Heart right ventricle (tissue), 16 donors: ENCODE measurements at regions not wholly inside any gene's neighbourhood (a gene's known extent, or its start where the extent isn't known, plus 50 kb on each side); places are given as distances from the start of the nearest gene placed in this dataset.
"Not testable (repeated sequence)": the region's sequence is repeated elsewhere in the genome, so short reads cannot be mapped to it uniquely, and the experiment has no call there.

Source experiments
- ATAC-seq, 8 donors: fragments of 200-7000 bp; cut with Tn5 transposase; one replicate each; pipeline ENCODE4 v1.9.1; 2020; ENCODE audit warnings: mild to moderate bottlenecking in 8 of 8, moderate library complexity in 8 of 8, moderate number of reproducible peaks in 1 of 8
- DNase-seq, 2 donors: peaks; one replicate each; pipeline ENCODE4 v3.0.0-alpha.2; 2020
- H3K27ac ChIP-seq, 10 donors: fragments of 200-600 bp; sonication (generic) in 2 of 10; one replicate each; pipeline versions ENCODE4 v1.5.0 to v1.8.0; 2020 to 2022; ENCODE audit warnings: mild to moderate bottlenecking in 3 of 10
- H3K27me3 ChIP-seq, 7 donors: fragments of 200-600 bp; one replicate each; pipeline ENCODE4 v1.8.0; 2021 to 2022; ENCODE audit warnings: mild to moderate bottlenecking in 2 of 7
- H3K36me3 ChIP-seq, 9 donors: fragments of 200-600 bp; sonication (generic) in 1 of 9; one replicate each; pipeline versions ENCODE4 v1.5.0 to v1.8.0; 2020 to 2022; ENCODE audit warnings: mild to moderate bottlenecking in 2 of 9
- H3K4me1 ChIP-seq, 9 donors: fragments of 200-600 bp; sonication (generic) in 1 of 9; one replicate each; pipeline versions ENCODE4 v1.5.0 to v1.8.0; 2020 to 2022; ENCODE audit warnings: mild to moderate bottlenecking in 4 of 9
- H3K4me3 ChIP-seq, 10 donors: fragments of 200-600 bp; sonication (generic) in 2 of 10; one replicate each; pipeline versions ENCODE4 v1.5.0 to v1.8.0; 2020 to 2022; ENCODE audit warnings: mild to moderate bottlenecking in 7 of 10, moderate library complexity in 2 of 10
- H3K9me3 ChIP-seq, 11 donors: fragments of 200-600 bp in 10 of 11; sonication (generic) in 2 of 11; one replicate each; pipeline versions ENCODE4 v1.5.0 to v1.8.0; 2013 to 2022; ENCODE audit warnings: mild to moderate bottlenecking in 2 of 11, control low read depth in 1 of 11, moderate library complexity in 1 of 11
- CTCF ChIP-seq, 9 donors: fragments of 200-600 bp; sonication (generic) in 2 of 9; IDR thresholded peaks; one replicate each; pipeline versions ENCODE4 v1.5.0 to v1.8.0; 2021 to 2022; ENCODE audit warnings: antibody characterized with exemption in 9 of 9, mild to moderate bottlenecking in 5 of 9, moderate library complexity in 1 of 9
- WGBS, 2 donors: extraction: QIAGEN DNeasy Blood & Tissue Kit; methylation state at CpG; one replicate each; pipeline ENCODE4 v1.1.7; 2013; ENCODE audit warnings: inconsistent platforms in 1 of 2; 5-methylcytosine and 5-hydroxymethylcytosine counted together
- intact Hi-C, 10 donors: fragments of 100-400 bp; cut with DNase I; formaldehyde crosslinking; loops; one replicate each; pipeline versions ENCODE4 v1.11.1 to v1.14.2; 2022
- donor health status: Arrhythmogenic right ventricular cardiomyopathy.
- donor health status: ischemic (EF 13 %, LVEDD 7.1; RV severe dilation, severe dysfunction).
- donor health status: healthy with polysubstance abuse.
- donor health status: DM: no; HTN: yes; CAD: no.
- donor health status: DM: no; HTN: no; CAD: no.
- donor health status: ischemic (EF 25% LVEDD 6.9; RV normal size, moderate dysfunction).
- donor health status: ischemic (EF 25% LVEDD 5.7; RV mildly dilated, moderate dysfunction).
- donor health status: healthy.
- donor health status: DM: yes; HTN: yes; CAD: no.
- donor health status: Ischemic cardiomyopathy.
- donor health status: ischemic (EF 35%, LVEDD 5.7; RV mildly dilated, moderate dysfunction).
- donor health status: nonischemic (EF 11% LVEDD 7.7; RV severe dilation, severe dysfunction).
- donor health status: DM: yes; HTN: yes; CAD: no.
- donor health status: PGD.
- donor health status: ischemic (EF 29% LVEDD 5.4; RV normal size, mild dysfunction).
- donor health status: nonischemic (EF 23%, LVEDD 6.1; RV moderate dilation, normal function).

DNA sequence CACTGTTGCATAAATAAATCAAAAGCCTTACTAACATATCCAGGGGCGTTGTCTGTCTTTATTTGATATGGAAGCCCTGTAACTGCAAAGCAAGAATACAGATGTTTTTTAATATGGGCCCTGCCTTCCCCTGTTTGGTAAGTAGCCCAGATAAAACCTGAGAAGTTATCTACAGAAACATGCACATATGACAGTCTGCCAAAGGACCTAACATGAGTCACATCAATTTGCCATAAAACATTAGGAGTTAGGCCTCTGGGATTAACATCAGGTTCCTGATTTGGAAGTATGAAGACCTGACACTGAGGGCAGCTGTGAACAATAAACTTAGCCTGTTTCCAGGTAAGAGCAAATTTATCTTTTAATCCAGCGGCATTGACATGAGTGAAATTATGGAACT is 1588.8 kb downstream of the REEP3 start:
- Histone ChIP-seq H3K4me1 (no peaks in the 10 kb centered on the region), H3K27ac (no peak overlapping the region), H3K27me3 (no peaks in the 10 kb centered on the region), H3K4me3 (no peak overlapping the region), H3K9me3 (peaks cover 0 to 22% (median 8%) of the 10 kb centered on the region in 11 donors), H3K36me3 (no peaks in the 10 kb centered on the region)
- TF ChIP-seq CTCF (IDR thresholded peaks at IDR 0.05) = no peak
- DNase-seq = no peak
- ATAC-seq = no peak
- intact Hi-C loops = no loop called here
- WGBS, 2 donors = 59 to 77% methylated on average over 2 of the region's 2 CpGs

- peaks cover 0 to 14% (median 2%) of the 10 kb centered on the region in 11 donors for H3K9me3 ChIP-seq
- H3K4me3 ChIP-seq, H3K36me3 ChIP-seq, H3K27ac ChIP-seq, H3K27me3 ChIP-seq, intact Hi-C loops, DNase-seq, H3K4me1 ChIP-seq, ATAC-seq: not testable (repeated sequence)
- 66 to 81% methylated on average over 6 of the region's 6 CpGs for WGBS, 2 donors
Measured at GRCh38 chr10:65111059-65111458, 1589.9 kb downstream of the REEP3 start.

- DNase-seq (no peak), ATAC-seq (no peak)
- WGBS, 2 donors = 62 to 69% methylated on average over 4 of the region's 4 CpGs
- H3K9me3 ChIP-seq = peaks cover 0 to 2% (median 0%) of the 10 kb centered on the region in 11 donors
- intact Hi-C loops = no loop called here
- no peaks in the 10 kb centered on the region for H3K27me3 ChIP-seq
- H3K27ac ChIP-seq = no peak overlapping the region
- no peaks in the 10 kb centered on the region for H3K36me3 ChIP-seq
- no peak for TF ChIP-seq CTCF (IDR thresholded peaks at IDR 0.05)
- no peak overlapping the region for H3K4me3 ChIP-seq
- no peaks in the 10 kb centered on the region for H3K4me1 ChIP-seq
Measured at GRCh38 chr10:65112573-65112972, 1591.4 kb downstream of the REEP3 start.

DNA sequence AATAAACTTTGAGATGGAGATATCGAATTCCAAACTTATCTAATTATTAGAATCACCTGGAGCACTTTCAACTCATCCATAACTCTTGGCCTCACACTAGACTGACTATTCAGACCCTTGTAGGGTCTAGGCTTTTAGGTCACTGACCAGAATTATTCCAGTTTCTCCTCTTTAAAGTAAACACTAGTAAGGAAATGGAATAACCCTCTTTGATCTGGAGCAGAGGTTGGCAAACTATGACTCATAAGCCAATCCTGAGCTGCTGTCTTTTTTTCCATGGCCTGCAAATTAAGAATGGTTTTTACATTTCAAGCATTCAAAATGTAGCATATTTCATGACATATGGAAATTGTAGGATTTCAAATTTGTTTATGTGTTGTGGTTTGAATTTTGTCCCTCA is 1601.9 kb downstream of the REEP3 start:
- Histone ChIP-seq H3K27me3 (no peaks in the 10 kb centered on the region), H3K27ac (no peak overlapping the region), H3K4me3 (no peak overlapping the region), H3K4me1 (no peaks in the 10 kb centered on the region), H3K36me3 (no peaks in the 10 kb centered on the region), H3K9me3 (no peaks in the 10 kb centered on the region)
- WGBS, 2 donors = 63 to 78% methylated on average over 1 of the region's 1 CpG
- no peak for TF ChIP-seq CTCF (IDR thresholded peaks at IDR 0.05)
- DNase-seq = no peak
- ATAC-seq = no peak
- intact Hi-C loops = no loop called here

GRCh38 chr10:65125212-65125611 is 1604.0 kb downstream of the REEP3 start:
- H3K36me3 ChIP-seq = no peaks in the 10 kb centered on the region
- H3K27me3 ChIP-seq = no peaks in the 10 kb centered on the region
- no peak for DNase-seq
- H3K9me3 ChIP-seq = no peaks in the 10 kb centered on the region
- H3K4me1 ChIP-seq = no peaks in the 10 kb centered on the region
- ATAC-seq = no peak
- no peak overlapping the region for H3K4me3 ChIP-seq
- WGBS, 2 donors = 72 to 81% methylated on average over 2 of the region's 2 CpGs
- intact Hi-C loops = no loop called here
- no peak for TF ChIP-seq CTCF (IDR thresholded peaks at IDR 0.05)
- H3K27ac ChIP-seq = no peak overlapping the region
